Mesenchymal stem cell (in vitro differentiated cells and primary cell): ENCODE measurements at regions not wholly inside any gene's neighbourhood (a gene's known extent, or its start where the extent isn't known, plus 50 kb on each side); places are given as distances from the start of the nearest gene placed in this dataset.

ENCODE experiments used
- DNase-seq: peaks from one replicate; pipeline ENCODE4 v3.0.0-alpha.2; 2013
- H2AFZ ChIP-seq: one replicate; pipeline ENCODE4 v1.6.1; 2013; ENCODE audit warnings: low read depth, mild to moderate bottlenecking, control low read depth, inconsistent platforms, low read length, moderate library complexity
- H2AK5ac ChIP-seq: 2 replicates; pipeline ENCODE4 v1.6.1; 2013; ENCODE audit warnings: low read length, moderate library complexity, mild to moderate bottlenecking, inconsistent platforms; ENCODE audit not compliant: severe bottlenecking
- H2BK120ac ChIP-seq: one replicate; pipeline ENCODE4 v1.6.1; 2013; ENCODE audit warnings: low read depth, mild to moderate bottlenecking, inconsistent platforms, low read length, moderate library complexity
- H2BK12ac ChIP-seq, 2 experiments: one replicate each; pipeline ENCODE4 v1.6.1; 2013; ENCODE audit warnings: inconsistent platforms in 2 of 2, low read length in 2 of 2, mild to moderate bottlenecking in 2 of 2, moderate library complexity in 2 of 2, control low read depth in 1 of 2
- H2BK15ac ChIP-seq: one replicate; pipeline ENCODE4 v1.6.1; 2013; ENCODE audit warnings: mild to moderate bottlenecking, low read depth, inconsistent platforms; ENCODE audit not compliant: poor library complexity, severe bottlenecking
- H2BK5ac ChIP-seq: 2 replicates; pipeline ENCODE4 v1.6.1; 2013; ENCODE audit warnings: low read depth, mild to moderate bottlenecking, low read length, control low read depth, inconsistent platforms; ENCODE audit not compliant: poor library complexity, severe bottlenecking
- H3K14ac ChIP-seq, 2 experiments: one replicate each; pipeline ENCODE4 v1.6.1; 2013; ENCODE audit warnings: inconsistent platforms in 2 of 2, low read length in 2 of 2, control low read depth in 1 of 2, mild to moderate bottlenecking in 1 of 2, moderate library complexity in 1 of 2
- H3K18ac ChIP-seq, 2 experiments: one replicate each; pipeline ENCODE4 v1.6.1; 2013; ENCODE audit warnings: inconsistent platforms in 2 of 2, low read length in 2 of 2, control low read depth in 1 of 2, low read depth in 1 of 2, mild to moderate bottlenecking in 1 of 2
- H3K23ac ChIP-seq, 2 experiments: one replicate each; pipeline ENCODE4 v1.6.1; 2013; ENCODE audit warnings: inconsistent platforms in 2 of 2, low read length in 2 of 2, mild to moderate bottlenecking in 2 of 2, moderate library complexity in 2 of 2, control low read depth in 1 of 2
- H3K27ac ChIP-seq: 2 replicates; pipeline ENCODE4 v1.5.1; 2013; ENCODE audit warnings: mild to moderate bottlenecking, moderate library complexity, low read length, control low read depth, inconsistent platforms; ENCODE audit not compliant: poor library complexity, severe bottlenecking
- H3K27me3 ChIP-seq, 2 experiments: 2 replicates each; pipeline versions ENCODE4 v1.6.1 to v1.7.0; 2013; ENCODE audit warnings: low read length in 2 of 2, mild to moderate bottlenecking in 2 of 2, moderate library complexity in 2 of 2, control low read depth in 1 of 2, inconsistent platforms in 1 of 2; ENCODE audit not compliant: control insufficient read depth in 1 of 2, insufficient read depth in 1 of 2
- H3K36me3 ChIP-seq, 2 experiments: 2 replicates each; pipeline versions ENCODE4 v1.6.1 to v1.7.0; 2013; ENCODE audit warnings: low read length in 2 of 2, control low read depth in 1 of 2, inconsistent platforms in 1 of 2, low read depth in 1 of 2, mild to moderate bottlenecking in 1 of 2; ENCODE audit not compliant: insufficient read depth in 2 of 2, control insufficient read depth in 1 of 2
- H3K4ac ChIP-seq, 2 experiments: one replicate each; pipeline ENCODE4 v1.6.1; 2013; ENCODE audit warnings: inconsistent platforms in 2 of 2, low read length in 2 of 2, mild to moderate bottlenecking in 2 of 2, moderate library complexity in 2 of 2, control low read depth in 1 of 2, low read depth in 1 of 2
- H3K4me1 ChIP-seq: 2 replicates; pipeline ENCODE4 v1.6.1; 2013; ENCODE audit warnings: low read depth, low read length, control low read depth; ENCODE audit not compliant: control insufficient read depth, insufficient read depth
- H3K4me2 ChIP-seq: 2 replicates; pipeline ENCODE4 v1.6.1; 2013; ENCODE audit warnings: low read length, mild to moderate bottlenecking, inconsistent platforms; ENCODE audit not compliant: poor library complexity, severe bottlenecking
- H3K4me3 ChIP-seq, 2 experiments: 2 replicates each; pipeline versions ENCODE4 v1.5.1 to v1.7.0; 2013; ENCODE audit warnings: low read length in 2 of 2, mild to moderate bottlenecking in 2 of 2, control low read depth in 1 of 2, low read depth in 1 of 2; ENCODE audit not compliant: insufficient read depth in 1 of 2
- H3K79me1 ChIP-seq: replicated peaks from 2 replicates; pipeline ENCODE4 v1.6.1; 2013; ENCODE audit warnings: mild to moderate bottlenecking, control low read depth, low read length, inconsistent platforms; ENCODE audit not compliant: poor library complexity, severe bottlenecking
- H3K9ac ChIP-seq: 2 replicates; pipeline ENCODE4 v1.7.0; 2013; ENCODE audit warnings: mild to moderate bottlenecking, low read length, moderate library complexity
- H3K9me3 ChIP-seq: 2 replicates; pipeline ENCODE4 v1.7.0; 2013; ENCODE audit warnings: mild to moderate bottlenecking, low read length; ENCODE audit not compliant: control insufficient read depth
- H4K8ac ChIP-seq: one replicate; pipeline ENCODE4 v1.6.1; 2013; ENCODE audit warnings: inconsistent platforms, mild to moderate bottlenecking, low read length, moderate library complexity
- H4K91ac ChIP-seq: one replicate; pipeline ENCODE4 v1.6.1; 2013; ENCODE audit warnings: mild to moderate bottlenecking, low read length, inconsistent platforms
- WGBS: methylation state at CpG from one replicate; pipeline ENCODE4 v1.1.7; 2013; ENCODE audit warnings: mixed read lengths; 5-methylcytosine and 5-hydroxymethylcytosine counted together

GRCh38 chr7:35983626-35984025 lies 169.4 kb upstream of the EEPD1 start:
- no peak overlapping the region for H3K4me2 ChIP-seq
- H3K27ac ChIP-seq: no peak overlapping the region
- no peak overlapping the region for H3K23ac ChIP-seq
- no peaks in the 10 kb centered on the region for H3K4me1 ChIP-seq
- H3K4me3 ChIP-seq: no peak overlapping the region
- H3K9me3 ChIP-seq: no peaks in the 10 kb centered on the region
- no peak overlapping the region for H2AK5ac ChIP-seq
- H2BK120ac ChIP-seq: no peak overlapping the region
- H3K14ac ChIP-seq: no peak overlapping the region
- no peaks in the 10 kb centered on the region for H3K27me3 ChIP-seq
- H2BK5ac ChIP-seq: no peak overlapping the region
- no peaks in the 10 kb centered on the region for H3K79me1 ChIP-seq
- no peak overlapping the region for H4K8ac ChIP-seq
- no peak overlapping the region for H3K18ac ChIP-seq
- no peak overlapping the region for H2AFZ ChIP-seq
- no peak overlapping the region for H3K9ac ChIP-seq
- H3K36me3 ChIP-seq: no peaks in the 10 kb centered on the region
- no peak for DNase-seq
- H2BK15ac ChIP-seq: no peak overlapping the region
- H2BK12ac ChIP-seq: no peak overlapping the region
- H3K4ac ChIP-seq: no peak overlapping the region
- WGBS: 96% methylated on average over 5 of the region's 5 CpGs
- no peak overlapping the region for H4K91ac ChIP-seq

GRCh38 chr7:35985126-35985754 lies 167.8 kb upstream of the EEPD1 start:
- Histone ChIP-seq H3K9me3 (no peaks in the 10 kb centered on the region), H3K9ac (no peak overlapping the region), H3K4me1 (no peaks in the 10 kb centered on the region), H3K36me3 (no peaks in the 10 kb centered on the region), H2BK15ac (no peak overlapping the region), H3K79me1 (no peaks in the 10 kb centered on the region), H4K8ac (no peak overlapping the region), H2BK120ac (no peak overlapping the region), H2AK5ac (no peak overlapping the region), H3K4ac (no peak overlapping the region), H2AFZ (no peak overlapping the region), H3K18ac (no peak overlapping the region), H4K91ac (no peak overlapping the region), H3K4me3 (no peak overlapping the region), H3K27ac (no peak overlapping the region), H2BK12ac (no peak overlapping the region), H3K23ac (no peak overlapping the region), H2BK5ac (no peak overlapping the region), H3K4me2 (no peak overlapping the region), H3K14ac (no peak overlapping the region), H3K27me3 (no peaks in the 10 kb centered on the region)
- 25% methylated on average over 7 of the region's 7 CpGs for WGBS
- DNase-seq: peak; percentile 72

- no peak overlapping the region for H3K4me3 ChIP-seq
- H2BK15ac ChIP-seq: no peak overlapping the region
- WGBS: 67% methylated on average over 6 of the region's 6 CpGs
Observed at GRCh38 chr7:35987016-35987415, 166.0 kb upstream of the EEPD1 start.

GRCh38 chr7:35988105-35988504 lies 164.9 kb upstream of the EEPD1 start:
- no peak overlapping the region for H4K8ac ChIP-seq
- H3K36me3 ChIP-seq: no peaks in the 10 kb centered on the region
- H2BK15ac ChIP-seq: no peak overlapping the region
- H2AFZ ChIP-seq: no peak overlapping the region
- no peak overlapping the region for H3K9ac ChIP-seq
- no peak overlapping the region for H3K4me3 ChIP-seq
- no peak overlapping the region for H2BK120ac ChIP-seq
- H3K23ac ChIP-seq: no peak overlapping the region
- no peak overlapping the region for H2BK12ac ChIP-seq
- no peak overlapping the region for H2BK5ac ChIP-seq
- no peaks in the 10 kb centered on the region for H3K4me1 ChIP-seq
- no peak overlapping the region for H3K27ac ChIP-seq
- H3K4me2 ChIP-seq: no peak overlapping the region
- 100% methylated on average over 5 of the region's 5 CpGs for WGBS
- H3K4ac ChIP-seq: no peak overlapping the region
- H3K79me1 ChIP-seq: no peaks in the 10 kb centered on the region
- no peak overlapping the region for H3K14ac ChIP-seq
- H3K27me3 ChIP-seq: no peaks in the 10 kb centered on the region
- H2AK5ac ChIP-seq: no peak overlapping the region
- H3K18ac ChIP-seq: no peak overlapping the region
- DNase-seq: no peak
- H4K91ac ChIP-seq: no peak overlapping the region
- H3K9me3 ChIP-seq: no peaks in the 10 kb centered on the region

More at GRCh38 chr7:35987016-35987415, 166.0 kb upstream of the EEPD1 start:
- H2BK12ac ChIP-seq: no peak overlapping the region
- H2AFZ ChIP-seq: no peak overlapping the region
- no peak overlapping the region for H3K4ac ChIP-seq
- no peak overlapping the region for H3K9ac ChIP-seq
- H3K36me3 ChIP-seq: no peaks in the 10 kb centered on the region
- H3K4me1 ChIP-seq: no peaks in the 10 kb centered on the region
- no peaks in the 10 kb centered on the region for H3K9me3 ChIP-seq
- H4K91ac ChIP-seq: no peak overlapping the region
- no peak overlapping the region for H3K4me2 ChIP-seq
- H3K79me1 ChIP-seq: no peaks in the 10 kb centered on the region
- H3K27ac ChIP-seq: no peak overlapping the region
- no peaks in the 10 kb centered on the region for H3K27me3 ChIP-seq
- no peak overlapping the region for H3K18ac ChIP-seq
- H2BK120ac ChIP-seq: no peak overlapping the region
- no peak for DNase-seq
- no peak overlapping the region for H3K23ac ChIP-seq
- no peak overlapping the region for H2AK5ac ChIP-seq
- no peak overlapping the region for H3K14ac ChIP-seq
- H4K8ac ChIP-seq: peak overlapping the region; percentile 47
- no peak overlapping the region for H2BK5ac ChIP-seq
